Activated T-cell treated with anti-CD3 and anti-CD28 coated beads for 1 hour (primary cell): ENCODE measurements at regions not wholly inside any gene's neighbourhood (a gene's known extent, or its start where the extent isn't known, plus 50 kb on each side); places are given as distances from the start of the nearest gene placed in this dataset.
"Not testable (repeated sequence)": the region's sequence is repeated elsewhere in the genome, so short reads cannot be mapped to it uniquely, and the experiment has no call there.

Source experiments
- DNase-seq: peaks from one replicate; pipeline ENCODE4 v3.0.0-alpha.2; 2020; ENCODE audit warnings: low read depth

GRCh38 chr9:29001006-29001405 is 1427.7 kb upstream of the C9orf72 start:
- no peak for DNase-seq

GRCh38 chr9:29004988-29005387 is 1431.7 kb upstream of the C9orf72 start:
- DNase-seq: no peak

GRCh38 chr9:29006628-29007027 is 1433.3 kb upstream of the C9orf72 start:
- no peak for DNase-seq

- no peak for DNase-seq
Observed at GRCh38 chr9:29012911-29013310, 1439.6 kb upstream of the C9orf72 start.

DNA sequence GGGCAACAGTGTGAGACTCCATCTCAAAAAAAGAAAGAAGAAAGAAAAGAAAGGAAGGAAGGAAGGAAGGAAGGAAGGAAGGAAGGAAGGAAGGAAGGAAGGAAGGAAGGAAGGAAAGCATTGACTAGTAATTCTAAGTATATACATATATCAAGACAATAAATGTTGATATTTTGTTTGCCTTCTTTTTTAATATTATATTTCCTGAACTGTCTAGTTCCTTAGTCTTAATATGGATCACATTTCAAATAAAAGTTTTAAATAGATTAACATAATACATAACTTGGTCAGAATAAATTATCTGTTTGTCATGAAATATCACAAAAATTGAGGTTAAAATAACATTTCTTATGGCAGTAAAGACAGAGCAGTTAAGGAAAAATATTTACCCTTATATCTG is 1448.4 kb upstream of the C9orf72 start:
- DNase-seq: no peak

- DNase-seq: no peak
Observed at GRCh38 chr9:29038332-29038731, 1465.1 kb upstream of the C9orf72 start.

DNA sequence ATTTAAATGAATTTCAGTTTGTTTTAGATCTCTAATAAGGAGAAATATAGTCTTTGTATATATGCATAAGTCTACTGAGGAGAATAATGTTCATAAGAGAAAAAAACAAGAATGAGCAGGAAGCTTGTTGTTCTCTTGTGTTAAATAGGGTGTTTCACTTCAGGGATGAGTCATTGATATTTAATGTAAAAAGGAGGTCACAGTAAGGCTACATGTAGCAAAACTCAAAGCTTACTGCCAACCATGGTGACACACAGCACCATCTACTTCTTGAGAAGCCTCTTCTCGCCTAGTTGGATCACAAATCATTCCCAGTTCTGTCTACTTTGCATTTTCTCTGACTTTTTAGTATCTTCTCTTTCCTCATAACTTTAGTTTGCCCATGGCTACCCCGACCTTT is 1466.0 kb upstream of the C9orf72 start:
- DNase-seq: no peak

- DNase-seq: no peak
Observed at GRCh38 chr9:29043072-29043471, 1469.8 kb upstream of the C9orf72 start.

GRCh38 chr9:29044959-29045358 is 1471.7 kb upstream of the C9orf72 start:
- DNase-seq: no peak

DNA sequence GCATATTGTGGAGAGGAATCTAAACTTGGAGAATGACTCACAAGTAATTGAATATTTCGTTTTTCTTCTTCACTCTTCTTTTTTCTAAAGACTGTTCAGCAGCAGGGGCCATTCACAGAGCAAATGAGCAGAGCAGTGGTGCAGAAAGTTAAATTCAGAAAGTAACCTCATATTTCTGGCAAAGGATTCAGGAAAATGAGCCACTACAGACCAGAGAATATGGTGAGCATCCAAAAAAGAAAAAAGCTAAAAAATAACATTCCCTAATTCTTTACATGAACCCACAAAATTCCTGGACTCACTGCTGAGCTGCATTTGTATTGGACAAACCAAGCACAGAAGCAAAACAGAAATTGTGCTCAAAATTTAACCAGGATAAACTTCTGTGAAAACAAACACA is 1486.8 kb upstream of the C9orf72 start:
- no peak for DNase-seq

DNA sequence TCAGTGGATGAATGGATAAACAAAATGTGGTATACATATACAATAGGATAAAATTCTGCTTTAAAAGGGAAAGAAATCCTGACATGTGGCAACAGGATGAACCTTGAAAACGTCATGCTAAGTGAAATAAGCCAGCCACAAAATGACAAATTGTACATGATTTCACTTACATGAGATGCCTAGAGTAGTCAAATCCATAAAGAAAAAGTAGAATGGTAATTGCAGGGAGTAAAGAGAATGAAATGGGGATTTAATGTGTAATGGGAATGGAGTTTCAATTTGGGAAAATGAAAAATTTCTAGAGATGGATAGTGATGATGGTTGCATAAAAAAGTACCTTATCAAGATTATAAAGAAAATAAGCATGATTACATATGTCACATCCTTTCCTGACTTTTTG is 1489.2 kb upstream of the C9orf72 start:
- DNase-seq: no peak

- DNase-seq: no peak
Observed at GRCh38 chr9:29063031-29063430, 1489.8 kb upstream of the C9orf72 start.

- DNase-seq: no peak
Observed at GRCh38 chr9:29066141-29066640, 1492.9 kb upstream of the C9orf72 start.

DNA sequence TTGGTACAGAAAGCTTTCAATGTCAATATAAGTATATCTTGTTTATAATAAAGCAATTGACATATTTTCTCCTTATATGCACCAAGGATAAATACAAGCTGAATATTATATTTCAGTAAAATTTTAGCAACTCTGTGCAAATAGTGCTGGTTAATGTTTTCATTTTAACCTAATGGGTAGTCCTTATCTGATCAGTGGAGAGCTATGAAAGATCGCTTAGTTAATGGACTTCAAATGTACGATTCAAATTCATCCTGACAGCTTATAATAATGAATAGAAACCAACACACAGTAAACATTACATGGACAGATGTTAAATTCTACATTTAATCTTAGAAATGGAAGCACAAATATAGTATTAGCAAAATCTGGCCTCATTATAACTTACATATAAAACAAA is 1495.2 kb upstream of the C9orf72 start:
- DNase-seq: no peak

GRCh38 chr9:29069376-29069775 is 1496.1 kb upstream of the C9orf72 start:
- DNase-seq: no peak

GRCh38 chr9:29078063-29078666 is 1504.9 kb upstream of the C9orf72 start:
- no peak for DNase-seq

DNA sequence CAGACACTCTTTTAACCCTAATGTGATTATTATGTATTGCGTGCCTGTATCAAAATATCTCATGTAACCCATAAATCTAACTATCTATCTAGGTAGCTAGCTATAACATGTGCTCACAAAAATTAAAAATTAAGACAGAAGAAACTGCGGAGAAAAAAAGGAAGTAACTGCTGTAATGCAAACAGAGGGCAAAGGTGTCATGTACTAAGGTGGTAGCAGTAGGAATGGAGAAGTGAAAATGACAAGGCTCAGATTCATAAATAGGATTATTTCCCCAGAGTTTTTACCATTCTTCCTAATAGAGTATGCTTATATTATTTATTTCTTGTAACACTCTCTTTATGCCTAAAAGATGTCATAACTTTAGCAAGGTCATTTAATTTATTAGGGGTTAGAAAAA is 1527.5 kb upstream of the C9orf72 start:
- DNase-seq: no peak

GRCh38 chr9:29104166-29104565 is 1530.9 kb upstream of the C9orf72 start:
- DNase-seq: not testable (repeated sequence)

DNA sequence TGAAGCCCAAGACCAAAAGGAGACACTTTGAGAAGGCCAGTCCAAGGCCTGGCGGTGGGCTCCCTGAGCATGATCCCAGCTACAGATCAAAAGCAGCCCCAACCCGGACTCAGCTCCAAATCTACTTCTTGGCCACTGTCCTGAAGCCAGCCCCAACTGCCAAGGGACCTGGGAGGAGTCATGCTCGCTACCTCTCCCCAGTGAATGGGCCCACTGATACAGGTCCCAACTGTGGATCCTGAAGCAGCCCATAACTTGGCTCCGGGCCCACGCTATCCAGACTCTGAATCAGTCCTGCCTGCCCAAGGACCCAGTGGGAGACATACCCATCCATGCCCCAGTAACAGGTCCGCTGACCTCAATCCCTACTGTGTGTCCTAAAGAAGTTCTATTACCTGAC is 1545.3 kb upstream of the C9orf72 start:
- no peak for DNase-seq

DNA sequence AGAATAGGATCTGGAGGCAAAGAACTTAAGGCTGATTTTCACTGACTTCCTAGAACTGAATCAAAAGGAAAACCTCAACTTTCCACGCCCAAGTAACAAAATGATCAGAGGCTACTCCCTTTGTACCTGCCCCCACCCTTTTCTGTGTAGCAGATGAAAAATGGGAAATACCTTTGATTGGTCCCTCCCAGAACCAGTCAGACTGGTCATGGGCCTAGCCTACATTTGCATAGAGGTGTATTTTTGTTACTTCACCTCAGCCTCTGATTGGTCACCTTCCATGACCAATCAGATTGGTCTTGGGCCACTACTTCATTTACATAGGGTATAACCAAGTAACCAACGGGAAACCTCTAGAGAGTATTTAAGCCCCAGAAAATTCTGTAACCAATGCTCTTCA is 1553.5 kb upstream of the C9orf72 start:
- DNase-seq: no peak

- no peak for DNase-seq
Observed at GRCh38 chr9:29129763-29130162, 1556.5 kb upstream of the C9orf72 start.

- DNase-seq: no peak
Observed at GRCh38 chr9:29144476-29144875, 1571.2 kb upstream of the C9orf72 start.

GRCh38 chr9:29150606-29151005 is 1577.3 kb upstream of the C9orf72 start:
- DNase-seq: no peak

DNA sequence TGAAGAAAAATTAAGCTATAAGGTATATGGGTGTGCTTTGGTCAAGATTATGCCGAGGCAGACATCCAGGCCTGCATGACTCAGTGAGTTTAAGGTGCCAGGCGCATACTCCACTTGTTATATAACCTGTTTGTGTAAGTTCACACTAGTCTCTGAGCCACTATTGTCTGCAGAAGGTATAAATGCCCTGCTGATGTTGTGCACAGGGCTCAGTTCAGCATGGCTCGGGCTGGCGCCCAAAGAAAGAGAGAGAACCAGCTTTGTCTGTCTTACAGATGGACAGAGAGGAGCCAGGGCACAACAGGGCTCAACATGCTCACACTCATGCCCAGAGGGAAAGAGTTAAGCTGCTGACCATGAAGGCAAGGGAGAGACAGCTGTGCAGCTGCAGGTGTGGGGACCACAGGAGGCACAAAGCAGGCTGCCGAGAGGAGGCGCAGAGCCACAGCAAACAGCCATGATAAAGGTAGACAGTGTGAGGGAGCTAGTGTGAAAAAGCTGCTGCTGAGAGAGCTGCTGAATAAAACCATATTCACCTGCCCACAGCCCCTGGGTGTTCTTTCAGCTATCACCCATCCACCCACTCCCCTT is 1587.6 kb upstream of the C9orf72 start:
- DNase-seq: no peak
